GM23338 (cell line): ENCODE measurements at regions not wholly inside any gene's neighbourhood (a gene's known extent, or its start where the extent isn't known, plus 50 kb on each side); places are given as distances from the start of the nearest gene placed in this dataset.

Experiments
- ATAC-seq: fragments of 200-7000 bp; cut with Tn5 transposase; 3 replicates; pipeline ENCODE4 v1.9.1; 2020
- DNase-seq: peaks from one replicate; pipeline ENCODE4 v3.0.0-alpha.2; 2015; ENCODE audit warnings: low spot score
- H2AFZ ChIP-seq: fragments of 200-600 bp; sonication (generic); 2 replicates; pipeline ENCODE4 v1.8.0; 2016; ENCODE audit warnings: antibody characterized with exemption, mild to moderate bottlenecking, moderate library complexity
- H3F3A ChIP-seq: fragments of 200-600 bp; sonication (generic); replicated peaks from 2 replicates; pipeline ENCODE4 v1.8.0; 2017; ENCODE audit warnings: antibody characterized with exemption, mixed run types, low read depth
- H3K27ac ChIP-seq: fragments of 200-600 bp; sonication (generic); 2 replicates; pipeline ENCODE4 v1.6.1; 2016; ENCODE audit warnings: low read depth
- H3K27me3 ChIP-seq: fragments of 200-600 bp; sonication (generic); 2 replicates; pipeline ENCODE4 v1.8.0; 2016; ENCODE audit warnings: mild to moderate bottlenecking, mixed run types, moderate library complexity; ENCODE audit not compliant: insufficient read depth
- H3K36me3 ChIP-seq: fragments of 200-600 bp; sonication (generic); 2 replicates; pipeline ENCODE4 v1.8.0; 2016; ENCODE audit warnings: mild to moderate bottlenecking; ENCODE audit not compliant: insufficient read depth
- H3K4me1 ChIP-seq: fragments of 200-600 bp; sonication (generic); 2 replicates; pipeline ENCODE4 v1.8.0; 2016; ENCODE audit warnings: mild to moderate bottlenecking, moderate library complexity; ENCODE audit not compliant: insufficient read depth
- H3K4me2 ChIP-seq: fragments of 200-600 bp; sonication (generic); 2 replicates; pipeline ENCODE4 v1.7.1; 2017; ENCODE audit warnings: mixed run types
- H3K4me3 ChIP-seq: fragments of 200-600 bp; sonication (generic); 2 replicates; pipeline ENCODE4 v1.6.1; 2016; ENCODE audit warnings: mixed run types
- H3K79me2 ChIP-seq: fragments of 200-600 bp; sonication (generic); replicated peaks from 2 replicates; pipeline ENCODE4 v1.8.0; 2017; ENCODE audit warnings: mild to moderate bottlenecking; ENCODE audit not compliant: insufficient read depth
- H3K9me2 ChIP-seq: fragments of 200-600 bp; sonication (generic); 2 replicates; pipeline ENCODE4 v1.8.0; 2017; ENCODE audit not compliant: insufficient read depth
- H4K20me1 ChIP-seq: fragments of 200-600 bp; sonication (generic); replicated peaks from 2 replicates; pipeline ENCODE4 v1.8.0; 2017; ENCODE audit warnings: mild to moderate bottlenecking; ENCODE audit not compliant: insufficient read depth
- H3K27ac Mint-ChIP-seq: 2 replicates; pipeline ENCODE4 v1.8.0; 2020; ENCODE audit warnings: inconsistent platforms, mild to moderate bottlenecking, moderate library complexity, mixed read lengths
- H3K27me3 Mint-ChIP-seq: 3 replicates; pipeline ENCODE4 v1.8.0; 2022; ENCODE audit warnings: low read depth, mild to moderate bottlenecking, moderate library complexity, mixed read lengths, inconsistent platforms; ENCODE audit not compliant: insufficient read depth, poor library complexity
- H3K36me3 Mint-ChIP-seq: 3 replicates; pipeline ENCODE4 v1.8.0; 2021; ENCODE audit warnings: low read depth, mild to moderate bottlenecking, inconsistent platforms, moderate library complexity, mixed read lengths
- H3K4me1 Mint-ChIP-seq: 3 replicates; pipeline ENCODE4 v1.8.0; 2020; ENCODE audit warnings: mild to moderate bottlenecking, inconsistent platforms, mixed read lengths
- H3K4me3 Mint-ChIP-seq: 3 replicates; pipeline ENCODE4 v1.8.0; 2021; ENCODE audit warnings: moderate library complexity, mild to moderate bottlenecking, inconsistent platforms, mixed read lengths
- H3K9me3 Mint-ChIP-seq: 3 replicates; pipeline ENCODE4 v1.8.0; 2020; ENCODE audit warnings: moderate library complexity, mild to moderate bottlenecking, inconsistent platforms, mixed read lengths
- CREB1 ChIP-seq: fragments of 250-450 bp; sonication (Bioruptor Pico); IDR thresholded peaks from 2 replicates; pipeline ENCODE4 v1.5.0; 2020; ENCODE audit warnings: low read depth, mild to moderate bottlenecking, moderate library complexity
- CTCF ChIP-seq, 2 experiments: fragments of 200-600 bp in 1 of 2; sonication (generic) in 1 of 2; conservative IDR thresholded peaks; 2 replicates each; pipeline versions ENCODE4 v1.5.1 to v1.6.1; 2016 to 2017; ENCODE audit warnings: antibody characterized with exemption in 2 of 2, low read depth in 2 of 2, mild to moderate bottlenecking in 2 of 2, moderate library complexity in 1 of 2
- TF ChIP-seq, protein P1 (sequence below): IDR thresholded peaks from one replicate; pipeline ENCODE4 v1.6.1; 2018; ENCODE audit warnings: antibody characterized with exemption; ENCODE audit not compliant: unreplicated experiment

- Histone ChIP-seq H2AFZ (0 out of 2 replicates have a peak overlapping the region, but pooled peaks have one; percentile 70), H3K79me2 (no peaks in the 10 kb centered on the region), H3K27me3 (no peaks in the 10 kb centered on the region), H3K4me3 (no peak overlapping the region), H3K36me3 (no peaks in the 10 kb centered on the region), H3F3A (no peaks in the 10 kb centered on the region), H3K9me2 (peaks cover 12% of the 10 kb centered on the region; the same call in 1 of the 2 replicates), H3K4me1 (no peaks in the 10 kb centered on the region), H4K20me1 (no peaks in the 10 kb centered on the region), H3K4me2 (no peak overlapping the region), H3K27ac (no peak overlapping the region)
- Mint-ChIP-seq H3K36me3 (no peaks in the 10 kb centered on the region), H3K27ac (no peak overlapping the region), H3K9me3 (no peaks in the 10 kb centered on the region), H3K27me3 (peaks cover 2% of the 10 kb centered on the region), H3K4me1 (no peaks in the 10 kb centered on the region), H3K4me3 (no peak overlapping the region)
- TF ChIP-seq CREB1 (CRISPR knock-in tag) (no peak), CTCF (conservative IDR thresholded peaks at IDR 0.05; ENCODE audit: low read depth in 2 of 2) (peak in 1 of 2 experiments; percentile 35; a peak in 3 of 4 replicates)
- TF ChIP-seq, protein P1, sequence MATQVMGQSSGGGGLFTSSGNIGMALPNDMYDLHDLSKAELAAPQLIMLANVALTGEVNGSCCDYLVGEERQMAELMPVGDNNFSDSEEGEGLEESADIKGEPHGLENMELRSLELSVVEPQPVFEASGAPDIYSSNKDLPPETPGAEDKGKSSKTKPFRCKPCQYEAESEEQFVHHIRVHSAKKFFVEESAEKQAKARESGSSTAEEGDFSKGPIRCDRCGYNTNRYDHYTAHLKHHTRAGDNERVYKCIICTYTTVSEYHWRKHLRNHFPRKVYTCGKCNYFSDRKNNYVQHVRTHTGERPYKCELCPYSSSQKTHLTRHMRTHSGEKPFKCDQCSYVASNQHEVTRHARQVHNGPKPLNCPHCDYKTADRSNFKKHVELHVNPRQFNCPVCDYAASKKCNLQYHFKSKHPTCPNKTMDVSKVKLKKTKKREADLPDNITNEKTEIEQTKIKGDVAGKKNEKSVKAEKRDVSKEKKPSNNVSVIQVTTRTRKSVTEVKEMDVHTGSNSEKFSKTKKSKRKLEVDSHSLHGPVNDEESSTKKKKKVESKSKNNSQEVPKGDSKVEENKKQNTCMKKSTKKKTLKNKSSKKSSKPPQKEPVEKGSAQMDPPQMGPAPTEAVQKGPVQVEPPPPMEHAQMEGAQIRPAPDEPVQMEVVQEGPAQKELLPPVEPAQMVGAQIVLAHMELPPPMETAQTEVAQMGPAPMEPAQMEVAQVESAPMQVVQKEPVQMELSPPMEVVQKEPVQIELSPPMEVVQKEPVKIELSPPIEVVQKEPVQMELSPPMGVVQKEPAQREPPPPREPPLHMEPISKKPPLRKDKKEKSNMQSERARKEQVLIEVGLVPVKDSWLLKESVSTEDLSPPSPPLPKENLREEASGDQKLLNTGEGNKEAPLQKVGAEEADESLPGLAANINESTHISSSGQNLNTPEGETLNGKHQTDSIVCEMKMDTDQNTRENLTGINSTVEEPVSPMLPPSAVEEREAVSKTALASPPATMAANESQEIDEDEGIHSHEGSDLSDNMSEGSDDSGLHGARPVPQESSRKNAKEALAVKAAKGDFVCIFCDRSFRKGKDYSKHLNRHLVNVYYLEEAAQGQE: no peak
- DNase-seq (peak; percentile 24), ATAC-seq (no peak)
These were observed 50.8 kb upstream of the NEK7 start for GRCh38 chr1:198106011-198106410.
